H1 (cell line): ENCODE measurements at regions not wholly inside any gene's neighbourhood (a gene's known extent, or its start where the extent isn't known, plus 50 kb on each side); places are given as distances from the start of the nearest gene placed in this dataset.

Experiments
- CTCF ChIA-PET: fragments of 300-600 bp; sonication (Branson Sonifier 250); formaldehyde crosslinking; loops from one replicate; lab custom pipeline; 2021; ENCODE audit not compliant: partially characterized antibody; lab: Charles Lee
- POLR2A ChIA-PET: fragments of 300-600 bp; sonication (Branson Sonifier 250); formaldehyde crosslinking; loops from one replicate; lab custom pipeline; 2021; ENCODE audit warnings: inconsistent platforms; ENCODE audit not compliant: partially characterized antibody; lab: Charles Lee
- DNase-seq, 2 experiments: peaks; one replicate each; pipeline versions ENCODE4 v3.0.0 to v3.0.0-alpha.2; 2010 to 2022; ENCODE audit warnings: low spot score in 2 of 2, low read depth in 1 of 2, mixed read lengths in 1 of 2
- FAIRE-seq: peaks from 2 replicates; lab custom pipeline; 2011; peaks lifted over from hg19 to GRCh38; lab: Jason Lieb, UNC
- H2AFZ ChIP-seq: 2 replicates; pipeline ENCODE4 v1.8.1; 2012; ENCODE audit warnings: low read length, inconsistent platforms
- H2AK5ac ChIP-seq: 2 replicates; pipeline ENCODE4 v1.6.1; 2013; ENCODE audit warnings: low read depth, low read length
- H2BK120ac ChIP-seq: replicated peaks from 2 replicates; pipeline ENCODE3; 2013; ENCODE audit warnings: low read depth, low read length, inconsistent platforms
- H2BK12ac ChIP-seq: 2 replicates; pipeline ENCODE4 v1.6.1; 2013; ENCODE audit warnings: low read depth, low read length
- H2BK15ac ChIP-seq: 2 replicates; pipeline ENCODE4 v1.6.1; 2013; ENCODE audit warnings: low read length
- H2BK20ac ChIP-seq: 2 replicates; pipeline ENCODE4 v1.6.1; 2013; ENCODE audit warnings: low read length
- H2BK5ac ChIP-seq: 2 replicates; pipeline ENCODE4 v1.6.1; 2013; ENCODE audit warnings: low read depth, low read length
- H3K14ac ChIP-seq: 2 replicates; pipeline ENCODE4 v1.6.1; 2013; ENCODE audit warnings: inconsistent platforms; ENCODE audit not compliant: insufficient read length
- H3K18ac ChIP-seq: 2 replicates; pipeline ENCODE4 v1.6.1; 2013; ENCODE audit warnings: low read length; ENCODE audit errors: extremely low read depth
- H3K23ac ChIP-seq: 2 replicates; pipeline ENCODE4 v1.6.1; 2013; ENCODE audit warnings: inconsistent platforms; ENCODE audit not compliant: insufficient read length
- H3K23me2 ChIP-seq: 2 replicates; pipeline ENCODE4 v1.6.1; 2013; ENCODE audit warnings: low read depth, low read length
- H3K27ac ChIP-seq: 2 replicates; pipeline ENCODE4 v1.6.1; 2011; ENCODE audit warnings: low read depth, low read length, inconsistent platforms
- H3K27me3 ChIP-seq, 4 experiments: replicated peaks in 1 of 4; 1 replicate in 1 of 4; 2 replicates in 3 of 4; pipeline versions ENCODE4 v1.6.1 to v1.8.1; 2011 to 2013; ENCODE audit warnings: low read length in 3 of 4, mild to moderate bottlenecking in 3 of 4, inconsistent platforms in 2 of 4, mixed read lengths in 2 of 4, moderate library complexity in 1 of 4; ENCODE audit not compliant: control insufficient read depth in 3 of 4, insufficient read depth in 3 of 4; ENCODE audit errors: extremely low read depth in 1 of 4
- H3K36me3 ChIP-seq, 4 experiments: 2 replicates each; pipeline versions ENCODE4 v1.6.1 to v1.8.1; 2011 to 2013; ENCODE audit warnings: mild to moderate bottlenecking in 4 of 4, low read length in 3 of 4, moderate library complexity in 2 of 4, control low read depth in 1 of 4, inconsistent platforms in 1 of 4; ENCODE audit not compliant: insufficient read depth in 4 of 4, control insufficient read depth in 2 of 4
- H3K4ac ChIP-seq: replicated peaks from 2 replicates; pipeline ENCODE3; 2013; ENCODE audit warnings: low read length, low read depth, mixed read lengths, inconsistent platforms; ENCODE audit not compliant: insufficient read length
- H3K4me1 ChIP-seq, 4 experiments: replicated peaks in 1 of 4; 1 replicate in 1 of 4; 2 replicates in 3 of 4; pipeline versions ENCODE4 v1.6.1 to v1.8.1; 2011 to 2013; ENCODE audit warnings: low read length in 3 of 4, inconsistent platforms in 2 of 4, mixed read lengths in 1 of 4; ENCODE audit not compliant: insufficient read depth in 4 of 4, control insufficient read depth in 3 of 4
- H3K4me2 ChIP-seq, 2 experiments: 2 replicates each; pipeline versions ENCODE4 v1.6.1 to v1.8.1; 2011 to 2013; ENCODE audit warnings: low read depth in 2 of 2, low read length in 2 of 2, control low read depth in 1 of 2, inconsistent platforms in 1 of 2, mild to moderate bottlenecking in 1 of 2; ENCODE audit not compliant: insufficient read depth in 1 of 2
- H3K4me3 ChIP-seq, 4 experiments: fragments of 200-600, 300-600 bp in 1 of 4; sonication (generic), shearing (Covaris generic), sonication (Bioruptor Twin) in 1 of 4; 2 replicates each; pipeline versions ENCODE4 v1.5.1 to v1.8.1; 2011 to 2016; ENCODE audit warnings: low read length in 4 of 4, low read depth in 3 of 4, control low read depth in 2 of 4, inconsistent platforms in 2 of 4, mild to moderate bottlenecking in 2 of 4, mixed read lengths in 1 of 4, moderate library complexity in 1 of 4; ENCODE audit not compliant: insufficient read depth in 2 of 4; ENCODE audit errors: extremely low read depth in 1 of 4
- H3K56ac ChIP-seq: replicated peaks from 2 replicates; pipeline ENCODE3; 2013; ENCODE audit warnings: low read depth, mild to moderate bottlenecking, mixed read lengths, low read length, inconsistent platforms; ENCODE audit not compliant: insufficient read length
- H3K79me1 ChIP-seq: 2 replicates; pipeline ENCODE4 v1.6.1; 2013; ENCODE audit warnings: low read depth, low read length, control low read depth
- H3K79me2 ChIP-seq, 2 experiments: 2 replicates each; pipeline versions ENCODE4 v1.6.1 to v1.8.1; 2012 to 2013; ENCODE audit warnings: low read length in 2 of 2, mild to moderate bottlenecking in 2 of 2, inconsistent platforms in 1 of 2; ENCODE audit not compliant: insufficient read depth in 2 of 2, control insufficient read depth in 1 of 2
- H3K9ac ChIP-seq, 4 experiments: replicated peaks in 1 of 4; 1 replicate in 1 of 4; 2 replicates in 3 of 4; pipeline versions ENCODE4 v1.6.1 to v1.8.1; 2011 to 2013; ENCODE audit warnings: low read depth in 3 of 4, low read length in 3 of 4, control low read depth in 2 of 4, mild to moderate bottlenecking in 2 of 4, moderate library complexity in 2 of 4, inconsistent platforms in 1 of 4; ENCODE audit errors: extremely low read depth in 1 of 4
- H3K9me3 ChIP-seq, 2 experiments: 2 replicates each; pipeline versions ENCODE4 v1.6.1 to v1.8.1; 2012 to 2013; ENCODE audit warnings: mild to moderate bottlenecking in 2 of 2, moderate library complexity in 2 of 2, control low read depth in 1 of 2, inconsistent platforms in 1 of 2, low read depth in 1 of 2, low read length in 1 of 2, mixed read lengths in 1 of 2; ENCODE audit not compliant: insufficient read depth in 2 of 2
- H4K20me1 ChIP-seq, 2 experiments: replicated peaks in 1 of 2; 2 replicates each; pipeline versions ENCODE3 to v1.8.1; 2011 to 2013; ENCODE audit warnings: inconsistent platforms in 2 of 2, low read length in 2 of 2, mild to moderate bottlenecking in 1 of 2; ENCODE audit not compliant: insufficient read depth in 2 of 2, control insufficient read depth in 1 of 2
- H4K5ac ChIP-seq: 2 replicates; pipeline ENCODE4 v1.6.1; 2013; ENCODE audit warnings: low read length, low read depth, mixed read lengths, inconsistent platforms; ENCODE audit not compliant: insufficient read length
- H4K8ac ChIP-seq: 2 replicates; pipeline ENCODE4 v1.8.0; 2013; ENCODE audit warnings: mild to moderate bottlenecking, moderate library complexity, low read length, inconsistent platforms; ENCODE audit not compliant: insufficient read depth; ENCODE audit errors: extremely low read depth
- H4K91ac ChIP-seq: replicated peaks from 2 replicates; pipeline ENCODE3; 2013; ENCODE audit warnings: low read length, mixed read lengths, inconsistent platforms; ENCODE audit not compliant: insufficient read length
- CBX5 ChIP-seq: fragments of 300-800, 300-1000 bp; sonication (generic); IDR thresholded peaks from 2 replicates; pipeline ENCODE4 v1.7.1; 2016; ENCODE audit warnings: antibody characterized with exemption, low read length, low read depth
- E2F6 ChIP-seq: IDR thresholded peaks from 2 replicates; pipeline ENCODE4 v1.6.1; 2012; ENCODE audit warnings: inconsistent platforms
- SAP30 ChIP-seq: fragments of 300-600 bp; sonication (generic); IDR thresholded peaks from 2 replicates; pipeline ENCODE4 v1.7.1; 2012; ENCODE audit warnings: low read length, moderate library complexity, mild to moderate bottlenecking, inconsistent platforms; ENCODE audit not compliant: insufficient read depth, insufficient replicate concordance
- SP2 ChIP-seq: IDR thresholded peaks from 2 replicates; pipeline ENCODE4 v1.6.1; 2012; ENCODE audit warnings: mild to moderate bottlenecking, low read length, inconsistent platforms
- ZNF274 ChIP-seq: IDR thresholded peaks from 2 replicates; pipeline ENCODE4 v1.7.0; 2012; ENCODE audit warnings: low read length, borderline replicate concordance; ENCODE audit errors: extremely low read depth
- WGBS, 2 experiments: shearing (Covaris generic) in 1 of 2; methylation state at CpG; one replicate each; pipeline versions ENCODE4 v1.1.6 to v1.1.7; 2013 to 2015; ENCODE audit warnings: low lambda C conversion rate in 2 of 2, mixed read lengths in 2 of 2, inconsistent platforms in 1 of 2, low coverage in 1 of 2, missing lambda C conversion rate in 1 of 2; ENCODE audit not compliant: insufficient replicate concordance in 2 of 2, insufficient coverage in 1 of 2, insufficient read length in 1 of 2; ENCODE audit errors: extremely low coverage in 1 of 2, missing lambda C conversion rate in 1 of 2; 5-methylcytosine and 5-hydroxymethylcytosine counted together

GRCh38 chr11:27254744-27255446 is 108.1 kb downstream of the CCDC34 start:
- 85% methylated on average over 1 of the region's 1 CpG; no CpG with 5 or more reads in 1 of the 2 experiments for WGBS, 2 experiments
- no peak overlapping the region for H3K4ac ChIP-seq
- H3K23ac ChIP-seq: no peak overlapping the region
- no peaks in the 10 kb centered on the region for H3K79me1 ChIP-seq
- ChIA-PET POLR2A (no interaction called here), CTCF (interaction anchor here (0.8 kb wide), 1 partner anchor 44 kb away, joined by 3 read pairs; no protein-coding TSS in a partner anchor)
- no peaks in the 10 kb centered on the region for H3K23me2 ChIP-seq
- no peak overlapping the region for H3K4me3 ChIP-seq
- DNase-seq (no peak), FAIRE-seq (peak; percentile 45)
- H3K18ac ChIP-seq: no peak overlapping the region
- no peaks in the 10 kb centered on the region for H3K36me3 ChIP-seq
- H3K4me2 ChIP-seq: no peak overlapping the region
- H2BK20ac ChIP-seq: no peak overlapping the region
- H3K27ac ChIP-seq: no peak overlapping the region
- H2AK5ac ChIP-seq: no peak overlapping the region
- no peak overlapping the region for H2BK15ac ChIP-seq
- no peak overlapping the region for H2BK120ac ChIP-seq
- no peak overlapping the region for H4K5ac ChIP-seq
- no peak overlapping the region for H2BK12ac ChIP-seq
- no peak overlapping the region for H4K8ac ChIP-seq
- H3K79me2 ChIP-seq: no peaks in the 10 kb centered on the region
- no peak overlapping the region for H2AFZ ChIP-seq
- no peaks in the 10 kb centered on the region; a peak in 1 of 4 replicates for H3K9me3 ChIP-seq
- H3K9ac ChIP-seq: no peak overlapping the region
- H4K91ac ChIP-seq: no peak overlapping the region
- TF ChIP-seq SAP30 (no peak), E2F6 (no peak), SP2 (no peak), CBX5 (no peak), ZNF274 (no peak)
- H3K4me1 ChIP-seq: no peaks in the 10 kb centered on the region
- no peak overlapping the region for H2BK5ac ChIP-seq
- H3K27me3 ChIP-seq: no peaks in the 10 kb centered on the region
- no peak overlapping the region for H3K56ac ChIP-seq
- H3K14ac ChIP-seq: no peak overlapping the region
- H4K20me1 ChIP-seq: no peaks in the 10 kb centered on the region
